ENCODE measurements at regions not wholly inside any gene's neighbourhood (a gene's known extent, or its start where the extent isn't known, plus 50 kb on each side); places are given as distances from the start of the nearest gene placed in this dataset.
"Not testable (repeated sequence)": the region's sequence is repeated elsewhere in the genome, so short reads cannot be mapped to it uniquely, and the experiment has no call there.

GRCh38 chr15:68482246-68482645 lies 50.3 kb upstream of the ITGA11 start:
- no peak for DNase-seq

- DNase-seq = no peak
Measured at GRCh38 chr15:68483165-68483564, 51.2 kb upstream of the ITGA11 start.

- no peak for DNase-seq
Measured at GRCh38 chr15:68484220-68484619, 52.3 kb upstream of the ITGA11 start.

- peak; percentile 89 for DNase-seq
Measured at GRCh38 chr15:68484696-68485400, 52.9 kb upstream of the ITGA11 start.

- no peak for DNase-seq
Measured at GRCh38 chr15:68485721-68486360, 53.9 kb upstream of the ITGA11 start.

GRCh38 chr15:68487087-68487843 lies 55.3 kb upstream of the ITGA11 start:
- DNase-seq = peak; percentile 45

GRCh38 chr15:68488290-68488689 lies 56.3 kb upstream of the ITGA11 start:
- DNase-seq = no peak

GRCh38 chr15:68488966-68489365 lies 57.0 kb upstream of the ITGA11 start:
- peak; percentile 57 for DNase-seq

- peak; percentile 67 for DNase-seq
Measured at GRCh38 chr15:68489421-68489820, 57.5 kb upstream of the ITGA11 start.

- DNase-seq = no peak
Measured at GRCh38 chr15:68491415-68492106, 59.6 kb upstream of the ITGA11 start.

- peak; percentile 79 for DNase-seq
Measured at GRCh38 chr15:68492855-68493254, 60.9 kb upstream of the ITGA11 start.

GRCh38 chr15:68493629-68494028 lies 61.7 kb upstream of the ITGA11 start:
- DNase-seq = no peak

- no peak for DNase-seq
Measured at GRCh38 chr15:68494573-68495110, 62.7 kb upstream of the ITGA11 start.

- DNase-seq = no peak
Measured at GRCh38 chr15:68495221-68495950, 63.4 kb upstream of the ITGA11 start.

GRCh38 chr15:68495981-68496705 lies 64.2 kb upstream of the ITGA11 start:
- DNase-seq = no peak

GRCh38 chr15:68496751-68497150 lies 64.8 kb upstream of the ITGA11 start:
- not testable (repeated sequence) for DNase-seq

- DNase-seq = peak; percentile 82
Measured at GRCh38 chr15:68497206-68497910, 65.4 kb upstream of the ITGA11 start.

- no peak for DNase-seq
Measured at GRCh38 chr15:68498076-68498475, 66.1 kb upstream of the ITGA11 start.

GRCh38 chr15:68499620-68500312 lies 67.8 kb upstream of the ITGA11 start:
- DNase-seq = peak; percentile 57
